HG02763 (cell line): ENCODE measurements at regions not wholly inside any gene's neighbourhood (a gene's known extent, or its start where the extent isn't known, plus 50 kb on each side); places are given as distances from the start of the nearest gene placed in this dataset.

Experiments
- ATAC-seq: cut with Tn5 transposase; IDR thresholded peaks from one replicate; pipeline ENCODE4 v1.9.1; 2021; ENCODE audit warnings: mild to moderate bottlenecking, moderate library complexity; ENCODE audit not compliant: unreplicated experiment

GRCh38 chr5:121175986-121176385, 675.7 kb upstream of the FTMT start:
- no peak for ATAC-seq

DNA sequence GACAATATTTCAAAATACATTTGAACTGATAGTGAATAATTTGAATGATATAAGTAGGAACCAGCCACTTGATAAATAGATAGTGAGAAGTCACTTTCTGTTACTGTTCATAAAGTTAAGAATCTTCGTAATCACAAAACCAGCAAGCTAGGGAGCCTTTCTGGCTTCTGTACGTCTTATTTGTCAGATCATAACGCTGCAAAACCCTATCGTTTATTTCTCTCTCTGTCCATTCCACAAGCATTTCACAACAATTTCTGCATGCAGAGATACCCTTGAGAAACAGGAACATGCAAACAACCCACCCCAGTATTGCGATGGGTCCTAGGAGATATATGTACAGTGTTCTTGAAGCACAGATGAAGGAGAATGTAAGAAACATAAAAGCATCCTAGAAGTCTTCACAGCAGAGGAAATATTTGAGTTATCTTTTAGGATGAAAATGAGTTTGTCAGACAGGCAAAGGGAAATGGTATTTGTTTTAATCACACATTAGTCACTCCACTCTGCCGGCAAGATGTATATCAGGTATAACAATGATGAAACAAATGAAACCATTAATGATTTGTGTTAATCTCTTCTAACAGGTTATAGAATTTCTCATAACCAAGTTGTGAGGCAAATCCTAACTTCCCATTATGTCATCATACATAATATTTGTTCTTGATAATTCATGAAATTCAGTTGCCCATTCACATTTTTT, 668.7 kb upstream of the FTMT start:
- no peak for ATAC-seq

DNA sequence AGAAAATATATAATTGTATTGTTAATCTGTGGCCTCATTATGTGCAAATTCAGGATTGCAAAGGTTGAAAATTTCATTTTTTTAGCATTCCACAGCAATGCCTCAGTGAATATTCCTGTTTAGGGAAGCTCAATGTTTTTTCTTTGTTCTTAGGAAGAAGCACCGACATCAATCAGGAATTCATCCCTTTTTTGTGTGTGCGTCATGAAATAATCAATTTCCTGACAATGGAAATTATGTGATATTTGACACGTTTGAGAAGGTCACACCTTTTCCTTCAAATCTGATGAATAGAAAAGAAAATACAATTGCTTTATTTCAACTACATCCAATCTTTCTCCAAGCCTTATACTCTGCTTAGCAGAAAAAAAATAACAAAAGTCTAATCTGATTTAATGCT, 662.8 kb upstream of the FTMT start:
- ATAC-seq: no peak

DNA sequence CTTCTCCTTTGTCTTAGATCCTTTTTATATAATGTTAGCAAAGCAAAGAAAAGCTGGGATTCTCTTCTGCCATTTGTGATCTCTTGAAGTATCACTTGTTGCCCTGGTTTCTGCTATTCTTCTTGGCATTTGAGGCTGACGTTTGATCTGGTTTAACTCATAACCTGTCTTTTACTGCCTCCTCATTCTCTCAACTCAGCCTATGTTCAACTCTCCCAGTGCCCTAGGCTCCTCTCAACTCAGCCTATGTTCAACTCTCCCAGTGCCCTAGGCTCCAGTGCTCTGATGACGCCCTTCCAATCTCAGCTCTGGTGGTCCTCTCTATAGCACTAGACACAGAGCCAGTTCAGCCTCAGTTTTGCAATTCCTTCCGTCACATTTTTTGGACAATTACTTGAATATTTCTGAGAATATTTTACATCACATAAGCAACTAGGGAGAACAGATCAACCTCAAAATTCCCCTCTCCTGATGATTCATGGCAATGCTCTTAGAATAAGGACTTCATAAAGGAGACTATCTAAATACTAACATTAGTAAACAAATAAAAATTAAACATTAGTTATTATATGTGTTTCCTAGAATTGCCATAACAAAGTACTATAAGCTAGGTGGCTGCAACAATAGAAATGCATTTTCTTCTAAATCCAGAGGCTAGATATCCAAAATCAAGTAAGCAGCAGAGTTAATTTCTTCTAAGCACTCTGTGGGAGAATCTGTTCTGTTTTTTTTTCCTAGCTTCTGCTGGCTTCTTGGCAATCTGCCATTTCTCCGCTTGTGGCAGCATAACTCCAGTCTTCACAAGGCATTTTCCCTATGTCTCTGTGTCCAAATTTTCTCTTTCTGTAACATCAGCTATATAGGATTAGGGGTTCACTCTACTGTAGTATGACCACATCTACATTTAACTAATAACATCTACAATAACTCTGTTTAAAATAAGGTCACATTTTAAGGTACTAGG, 662.1 kb upstream of the FTMT start:
- no peak for ATAC-seq

DNA sequence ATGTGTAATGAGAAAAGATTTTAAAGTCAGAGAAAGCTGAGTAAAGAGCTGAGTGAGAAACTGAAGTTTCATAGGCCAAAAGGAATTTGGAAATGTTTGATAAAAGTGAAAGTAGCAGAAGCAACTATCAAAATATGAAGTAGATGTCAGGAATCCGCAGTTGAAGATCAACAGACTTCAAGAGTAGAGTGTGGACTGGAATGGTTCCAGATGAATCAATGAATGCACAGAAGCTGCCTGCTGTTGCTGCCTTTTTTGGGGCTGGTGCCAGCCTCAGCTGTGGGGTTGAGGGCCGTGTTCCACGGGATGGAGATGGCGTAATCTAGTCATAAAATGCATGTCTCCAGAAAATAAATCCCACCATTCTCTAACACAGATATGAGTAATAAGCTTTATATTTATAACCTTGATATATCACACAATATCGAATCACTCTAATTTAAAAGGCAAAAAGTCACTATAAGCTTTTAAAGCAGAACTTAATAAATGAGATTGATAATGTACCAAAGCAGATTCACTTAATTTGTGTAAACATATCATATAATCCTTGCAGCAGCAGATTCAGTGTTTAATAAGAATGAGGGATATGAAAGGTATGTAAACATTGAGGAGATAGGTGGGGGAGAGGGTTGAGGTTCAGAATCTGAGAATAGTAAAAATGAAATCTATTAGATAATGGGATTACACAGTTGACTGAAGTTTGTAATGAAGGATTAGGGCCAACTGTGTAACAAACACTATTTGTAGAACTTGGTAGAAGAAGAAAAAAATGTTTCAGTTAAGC, 652.3 kb upstream of the FTMT start:
- no peak for ATAC-seq

DNA sequence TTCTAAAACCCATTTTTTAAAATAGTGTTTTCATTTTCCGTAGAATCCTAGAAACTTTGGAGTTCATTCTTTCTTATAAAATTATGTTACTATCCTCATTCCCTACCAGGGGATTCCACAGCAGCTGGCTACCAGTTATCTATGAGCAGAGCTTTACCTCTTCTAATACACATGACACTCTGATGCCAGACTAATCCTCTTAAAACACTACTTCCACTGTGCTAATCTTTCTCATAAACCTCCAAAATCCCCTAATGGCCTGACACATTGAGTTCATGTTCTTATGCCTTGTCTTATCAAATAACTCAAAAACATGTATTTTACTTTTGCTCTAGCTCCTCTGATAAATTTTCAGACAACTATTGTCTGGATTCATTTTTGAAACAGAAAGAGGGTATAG, 633.6 kb upstream of the FTMT start:
- no peak for ATAC-seq

DNA sequence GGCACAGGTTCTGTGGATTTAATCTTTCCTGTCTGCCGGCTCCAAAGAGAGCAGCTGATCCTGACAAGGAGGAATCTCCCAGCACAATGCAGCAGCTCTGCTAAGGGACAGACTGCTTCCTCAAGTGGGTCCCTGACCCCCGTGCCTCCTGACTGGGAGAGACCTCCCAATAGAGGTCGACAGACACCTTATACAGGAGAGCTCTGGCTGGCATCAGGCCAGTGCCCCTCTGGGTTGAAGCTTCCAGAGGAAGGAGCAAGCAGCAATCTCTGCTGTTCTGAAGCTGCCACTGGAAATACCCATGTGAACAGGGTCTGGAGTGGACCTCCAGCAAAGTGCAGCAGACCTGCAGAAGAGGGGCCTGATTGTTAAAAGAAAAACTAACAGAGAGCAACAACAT, 630.2 kb upstream of the FTMT start:
- no peak for ATAC-seq

- ATAC-seq: no peak
These were observed 624.9 kb upstream of the FTMT start for GRCh38 chr5:121226765-121227164.

DNA sequence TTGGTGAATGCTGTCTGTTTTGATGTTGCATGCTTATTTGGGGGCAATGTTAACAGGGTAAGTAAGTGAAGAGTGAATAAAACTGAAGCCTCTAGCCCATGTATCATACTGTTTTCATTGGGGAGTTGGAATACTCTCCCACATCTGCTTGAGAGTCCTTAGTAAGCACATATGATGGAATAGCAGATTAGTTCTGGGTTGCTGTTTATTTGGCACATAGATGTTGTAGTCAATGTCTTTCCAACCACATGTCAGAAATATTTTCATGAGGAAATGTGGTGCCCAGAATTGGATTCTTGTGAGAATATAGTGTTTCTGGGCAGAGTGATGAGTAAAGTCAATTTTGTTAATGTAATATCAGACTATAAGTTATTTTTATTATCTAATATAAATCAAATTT, 611.7 kb upstream of the FTMT start:
- ATAC-seq: no peak

DNA sequence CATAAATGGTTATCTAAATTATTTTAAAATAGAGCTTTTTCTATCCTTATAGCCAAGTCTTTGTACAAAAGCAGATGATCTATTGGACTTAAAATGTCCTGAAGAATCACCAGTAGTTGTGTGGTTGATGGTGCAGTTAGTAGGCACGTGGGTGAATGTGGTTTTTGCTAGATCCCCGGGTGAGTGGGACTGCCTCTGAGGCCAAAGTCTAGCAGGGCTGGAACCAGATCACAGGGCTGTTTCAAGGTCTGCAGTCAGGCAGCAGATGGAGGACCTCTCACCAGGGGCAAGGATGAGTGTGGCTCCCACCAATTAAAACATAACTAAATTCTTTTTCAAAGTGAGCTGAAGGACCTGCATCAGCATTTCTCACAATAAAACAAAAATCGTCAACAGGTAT, 604.7 kb upstream of the FTMT start:
- no peak for ATAC-seq

DNA sequence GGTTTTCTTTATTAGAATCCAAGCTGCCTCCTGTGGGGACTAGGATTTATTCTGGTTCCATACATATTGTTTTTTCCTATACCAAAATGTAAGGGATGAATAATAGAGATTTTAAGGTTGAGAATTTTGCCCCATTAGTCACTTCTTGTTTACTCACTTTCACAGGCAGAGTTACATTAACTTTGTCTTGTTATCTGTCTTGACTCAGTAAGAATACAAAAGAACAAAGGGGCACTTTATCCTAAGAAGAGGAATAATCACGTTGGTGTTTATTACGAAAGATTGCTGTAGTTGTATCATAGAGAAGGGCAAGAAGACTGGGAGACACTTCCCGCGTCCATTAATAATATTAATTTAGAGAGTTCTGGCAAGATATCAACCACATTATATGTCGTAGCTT, 599.7 kb upstream of the FTMT start:
- no peak for ATAC-seq

DNA sequence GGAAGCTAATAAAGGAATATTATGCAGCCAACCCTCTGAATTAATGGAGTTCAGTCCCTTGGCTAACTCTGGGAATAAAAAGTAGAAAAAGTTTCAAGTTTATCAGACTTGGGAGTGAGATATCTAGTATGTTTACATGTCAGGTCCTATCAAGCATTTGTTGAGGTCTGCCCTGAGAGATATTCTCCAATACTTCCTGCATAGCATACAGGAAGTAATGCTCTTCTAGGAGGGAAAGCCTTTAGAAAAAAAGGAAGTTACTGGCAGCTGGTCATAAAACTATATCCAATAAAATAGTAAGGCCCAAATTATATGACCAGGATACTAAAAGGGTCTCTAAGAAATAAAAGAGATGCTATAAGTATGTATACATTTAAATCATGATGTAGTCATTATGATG, 594.1 kb upstream of the FTMT start:
- ATAC-seq: no peak

- ATAC-seq: no peak
These were observed 588.2 kb upstream of the FTMT start for GRCh38 chr5:121263456-121263855.

DNA sequence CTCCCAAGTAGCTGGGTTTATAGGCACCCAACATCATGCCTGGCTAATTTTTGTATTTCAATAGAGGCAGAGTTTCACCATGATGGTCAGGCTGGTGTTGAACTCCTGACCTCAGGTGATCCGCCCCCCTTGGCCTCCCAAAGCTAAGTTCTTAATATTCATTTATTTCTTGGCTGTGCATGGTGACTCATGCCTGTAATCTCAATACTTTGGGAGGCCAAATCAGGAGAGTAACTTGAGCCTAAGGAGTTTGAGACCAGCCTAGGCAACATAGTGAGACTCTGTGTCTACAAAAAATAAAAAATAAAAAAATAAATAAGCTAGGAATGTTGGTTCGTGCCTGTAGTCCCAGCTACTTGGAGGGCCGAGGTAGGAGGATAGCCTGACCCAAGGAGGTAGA, 587.1 kb upstream of the FTMT start:
- no peak for ATAC-seq

DNA sequence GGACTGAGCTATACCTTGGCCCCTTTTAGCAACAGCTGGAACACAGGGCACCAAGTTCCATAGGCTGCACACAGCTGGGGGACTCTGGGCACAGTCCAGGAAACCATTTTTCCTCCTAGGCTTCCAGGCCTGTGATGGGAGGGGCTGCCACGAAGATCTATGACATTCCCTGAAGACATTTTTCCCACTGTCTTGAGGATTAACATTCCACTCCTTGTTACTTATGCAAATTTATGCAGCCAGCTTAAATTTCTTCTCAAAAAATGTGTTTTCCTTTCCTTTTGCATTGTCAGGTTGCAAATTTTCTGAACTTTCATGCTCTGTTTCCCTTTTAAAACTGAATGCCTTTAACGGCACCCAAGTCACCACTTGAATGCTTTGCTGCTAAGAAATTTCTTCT, 580.1 kb upstream of the FTMT start:
- no peak for ATAC-seq

GRCh38 chr5:121273833-121274433, 577.7 kb upstream of the FTMT start:
- ATAC-seq: no peak

DNA sequence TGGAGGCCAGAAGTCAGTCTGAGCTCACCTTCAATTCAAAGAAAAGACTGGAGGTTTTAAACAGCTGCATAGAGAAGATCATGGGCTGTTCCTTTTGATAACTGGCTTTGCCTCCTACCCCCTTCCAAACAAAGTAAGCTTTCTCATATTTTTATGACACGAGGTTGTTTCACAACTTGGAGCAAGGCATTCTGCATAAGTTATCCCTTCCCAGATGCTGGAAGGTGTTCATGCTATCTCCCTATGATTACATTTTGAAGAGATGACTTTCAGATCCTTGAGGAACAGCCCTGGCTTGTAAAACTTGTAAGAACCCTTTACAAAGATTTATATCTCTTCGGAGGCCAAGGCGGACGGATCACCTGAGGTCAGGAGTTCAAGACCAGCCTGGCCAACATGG, 571.9 kb upstream of the FTMT start:
- ATAC-seq: no peak

GRCh38 chr5:121285801-121286521, 565.7 kb upstream of the FTMT start:
- no peak for ATAC-seq

- no peak for ATAC-seq
These were observed 562.9 kb upstream of the FTMT start for GRCh38 chr5:121288781-121289180.

GRCh38 chr5:121292664-121293063, 559.0 kb upstream of the FTMT start:
- no peak for ATAC-seq
